ENCODE measurements at regions not wholly inside any gene's neighbourhood (a gene's known extent, or its start where the extent isn't known, plus 50 kb on each side); places are given as distances from the start of the nearest gene placed in this dataset.

DNA sequence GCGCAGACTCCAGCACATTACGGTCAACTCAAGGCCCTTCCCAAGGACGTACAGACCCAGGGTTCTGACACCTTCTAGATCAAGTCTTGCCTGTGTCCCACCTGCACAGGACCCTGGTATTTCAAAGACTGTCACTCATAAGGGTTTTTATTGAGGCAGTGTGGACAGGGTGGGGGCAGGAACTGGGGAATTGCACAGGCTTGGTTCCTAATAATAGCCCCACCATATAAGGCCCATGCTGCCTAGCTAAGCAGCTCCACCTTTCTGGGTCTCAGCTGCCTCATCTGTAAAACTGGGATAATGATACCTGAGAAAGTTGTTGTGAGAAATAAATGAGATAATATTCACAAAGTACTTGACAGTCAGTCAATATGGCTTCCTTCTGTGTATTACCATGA lies 55.3 kb upstream of the PUM1 start:
- TF ChIP-seq, protein P1, sequence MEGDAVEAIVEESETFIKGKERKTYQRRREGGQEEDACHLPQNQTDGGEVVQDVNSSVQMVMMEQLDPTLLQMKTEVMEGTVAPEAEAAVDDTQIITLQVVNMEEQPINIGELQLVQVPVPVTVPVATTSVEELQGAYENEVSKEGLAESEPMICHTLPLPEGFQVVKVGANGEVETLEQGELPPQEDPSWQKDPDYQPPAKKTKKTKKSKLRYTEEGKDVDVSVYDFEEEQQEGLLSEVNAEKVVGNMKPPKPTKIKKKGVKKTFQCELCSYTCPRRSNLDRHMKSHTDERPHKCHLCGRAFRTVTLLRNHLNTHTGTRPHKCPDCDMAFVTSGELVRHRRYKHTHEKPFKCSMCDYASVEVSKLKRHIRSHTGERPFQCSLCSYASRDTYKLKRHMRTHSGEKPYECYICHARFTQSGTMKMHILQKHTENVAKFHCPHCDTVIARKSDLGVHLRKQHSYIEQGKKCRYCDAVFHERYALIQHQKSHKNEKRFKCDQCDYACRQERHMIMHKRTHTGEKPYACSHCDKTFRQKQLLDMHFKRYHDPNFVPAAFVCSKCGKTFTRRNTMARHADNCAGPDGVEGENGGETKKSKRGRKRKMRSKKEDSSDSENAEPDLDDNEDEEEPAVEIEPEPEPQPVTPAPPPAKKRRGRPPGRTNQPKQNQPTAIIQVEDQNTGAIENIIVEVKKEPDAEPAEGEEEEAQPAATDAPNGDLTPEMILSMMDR (conservative IDR thresholded peaks at IDR 0.05), result no peak
- no peak for TF ChIP-seq EZH2 (IDR thresholded peaks at IDR 0.05; ENCODE audit: low read depth)
